CD4-positive, alpha-beta T cell treated with Interferon alpha-2 for 1 hour (primary cell): ENCODE measurements at regions not wholly inside any gene's neighbourhood (a gene's known extent, or its start where the extent isn't known, plus 50 kb on each side); places are given as distances from the start of the nearest gene placed in this dataset.
A peak's percentile ranks its signal among the peaks of the same experiment; 100 is the strongest.

Experiments used
- DNase-seq, 2 donors: peaks; one replicate each; pipeline ENCODE4 v3.0.0-alpha.2; 2020 to 2022

DNA sequence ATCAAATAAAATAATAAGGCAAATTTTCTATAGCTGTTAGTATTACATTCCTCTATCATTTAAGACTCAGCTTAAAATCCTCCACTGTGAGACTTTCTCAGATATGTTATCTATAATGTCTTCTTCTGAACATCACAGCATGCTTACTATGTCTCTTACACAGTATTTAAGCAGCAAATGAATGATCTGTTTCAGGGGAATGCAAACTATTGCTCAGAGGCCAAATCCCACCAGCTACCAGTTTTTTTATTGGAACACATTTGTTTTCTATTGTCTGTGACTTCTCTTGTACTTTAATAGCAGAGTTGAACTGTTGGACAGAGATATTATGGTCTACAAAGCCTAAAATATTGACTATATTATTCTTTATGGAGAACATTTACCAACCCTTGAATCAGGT lies 59.6 kb downstream of the C3orf38 start:
- DNase-seq: no peak

DNA sequence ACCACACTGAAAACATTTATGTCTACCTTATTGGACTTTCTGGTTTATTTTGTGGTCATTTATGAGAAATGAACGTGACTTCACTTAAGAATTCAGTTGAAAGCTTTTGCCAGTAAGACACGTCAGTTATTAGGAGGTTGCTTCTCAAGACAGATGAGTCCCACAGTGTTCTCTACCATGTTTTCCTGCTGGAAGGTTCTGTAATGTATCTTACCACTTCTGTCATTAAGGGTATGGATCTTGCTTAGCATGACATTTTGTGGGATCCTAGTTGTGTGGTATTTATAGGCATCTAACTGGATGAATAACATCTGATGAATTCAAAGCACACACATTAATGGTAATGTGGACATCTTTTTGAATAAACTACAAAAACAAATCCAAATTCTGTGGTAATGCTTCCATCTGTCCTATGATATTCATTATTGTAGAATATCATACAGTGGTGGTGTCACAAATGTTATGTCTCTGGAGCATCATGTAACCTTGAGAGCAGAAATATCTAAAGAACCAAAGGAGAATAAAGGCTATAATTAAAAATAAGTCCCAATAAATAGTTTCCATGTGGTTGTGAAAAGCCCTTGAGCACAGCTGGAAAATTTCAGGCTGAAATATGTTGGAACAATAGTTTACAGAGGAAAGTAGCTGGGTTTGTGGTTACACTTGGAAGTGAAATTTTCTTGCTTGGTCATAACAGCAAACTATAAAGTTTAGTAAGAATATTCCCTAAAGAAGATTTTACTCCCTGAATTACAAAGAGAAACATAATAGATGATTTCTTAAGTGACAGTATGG lies 61.5 kb downstream of the C3orf38 start:
- DNase-seq: no peak

DNA sequence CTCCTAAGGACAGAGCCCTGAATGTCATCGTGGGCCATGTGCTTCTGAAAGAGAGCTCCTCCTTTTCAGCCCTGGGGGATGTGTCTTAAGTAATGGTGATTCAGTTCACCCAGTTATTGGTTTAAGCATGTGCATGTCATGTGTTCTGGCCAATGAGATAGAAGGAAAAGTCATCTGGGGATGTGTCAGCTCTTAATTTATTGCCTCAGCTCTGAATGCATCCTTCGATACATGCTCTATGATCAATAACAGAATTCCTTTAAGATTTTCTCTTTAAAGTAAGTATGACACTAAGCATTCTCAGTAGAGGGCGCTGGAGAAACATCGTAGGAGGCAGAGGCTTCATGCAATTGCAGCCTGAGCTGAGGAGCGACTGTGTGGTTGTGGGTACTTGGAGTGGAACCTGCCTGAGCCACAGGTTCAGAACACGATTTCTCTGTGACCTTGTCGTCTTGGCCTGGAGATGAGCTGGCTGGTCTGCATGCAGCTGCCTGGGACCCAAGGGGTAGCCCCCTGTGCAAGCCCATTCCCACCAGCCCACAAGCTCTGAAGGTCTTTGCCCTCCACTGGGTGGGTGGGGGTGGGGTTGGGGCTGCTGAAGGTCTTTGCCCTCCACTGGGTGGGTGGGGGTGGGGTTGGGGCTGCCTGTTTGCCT lies 69.5 kb downstream of the C3orf38 start:
- peak; percentile 6 to 25 for DNase-seq

DNA sequence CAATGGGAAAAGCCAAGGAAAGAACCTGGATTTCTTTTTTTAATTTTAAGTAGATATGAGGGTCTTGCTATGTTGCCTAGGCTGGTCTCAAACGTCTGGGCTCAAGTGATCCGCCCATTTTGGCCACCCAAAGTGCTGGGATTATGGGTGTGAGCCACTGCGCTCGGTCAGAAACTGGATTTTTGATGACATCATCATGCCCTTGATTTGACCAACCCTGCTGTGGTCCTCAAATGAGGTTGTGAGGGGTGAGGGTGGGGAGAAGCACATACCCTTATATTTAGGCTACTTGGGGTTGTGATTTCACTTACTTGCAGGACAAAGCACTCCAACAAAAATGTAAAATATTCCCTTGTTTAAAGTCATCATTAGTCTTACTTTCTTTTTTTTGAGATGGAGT lies 70.4 kb downstream of the C3orf38 start:
- no peak for DNase-seq

DNA sequence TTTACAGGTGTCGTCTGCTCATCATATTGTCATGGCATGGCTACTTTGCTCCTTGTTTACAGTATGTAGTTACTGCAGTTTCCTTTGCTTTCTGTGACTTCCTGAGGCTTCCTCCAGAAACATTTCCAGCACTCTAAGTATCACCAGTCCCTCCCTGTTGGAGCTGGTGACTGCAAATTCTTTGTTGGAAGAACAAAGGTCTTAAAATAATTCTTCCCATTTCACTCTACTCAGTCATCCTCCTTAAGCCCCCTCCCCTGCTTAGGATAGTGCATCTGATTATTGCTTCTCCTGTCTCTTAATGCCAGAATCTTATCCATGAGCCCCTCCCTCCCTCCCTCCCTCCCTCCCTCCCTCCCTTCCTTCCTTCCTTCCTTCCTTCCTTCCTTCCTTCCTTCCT lies 72.0 kb downstream of the C3orf38 start:
- no peak for DNase-seq

DNA sequence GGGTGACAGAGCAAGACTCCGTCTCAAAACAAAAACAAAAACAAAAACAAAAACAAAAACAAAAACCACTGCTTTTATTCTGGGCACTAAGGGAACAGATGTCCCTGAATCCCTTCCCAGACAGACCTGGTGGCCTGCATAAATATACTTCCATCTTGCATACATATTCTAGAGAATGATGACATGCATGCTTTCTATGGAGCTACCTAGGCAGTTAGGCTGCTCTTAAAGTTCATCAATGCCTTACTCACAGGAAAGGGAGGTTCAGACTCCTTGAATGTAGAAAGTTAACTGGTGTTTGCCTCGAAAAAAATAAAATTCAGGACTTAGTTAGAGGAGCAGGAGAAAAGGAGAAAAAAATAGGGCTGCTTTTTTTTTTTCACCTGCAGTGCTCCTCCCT lies 72.6 kb downstream of the C3orf38 start:
- DNase-seq: no peak

DNA sequence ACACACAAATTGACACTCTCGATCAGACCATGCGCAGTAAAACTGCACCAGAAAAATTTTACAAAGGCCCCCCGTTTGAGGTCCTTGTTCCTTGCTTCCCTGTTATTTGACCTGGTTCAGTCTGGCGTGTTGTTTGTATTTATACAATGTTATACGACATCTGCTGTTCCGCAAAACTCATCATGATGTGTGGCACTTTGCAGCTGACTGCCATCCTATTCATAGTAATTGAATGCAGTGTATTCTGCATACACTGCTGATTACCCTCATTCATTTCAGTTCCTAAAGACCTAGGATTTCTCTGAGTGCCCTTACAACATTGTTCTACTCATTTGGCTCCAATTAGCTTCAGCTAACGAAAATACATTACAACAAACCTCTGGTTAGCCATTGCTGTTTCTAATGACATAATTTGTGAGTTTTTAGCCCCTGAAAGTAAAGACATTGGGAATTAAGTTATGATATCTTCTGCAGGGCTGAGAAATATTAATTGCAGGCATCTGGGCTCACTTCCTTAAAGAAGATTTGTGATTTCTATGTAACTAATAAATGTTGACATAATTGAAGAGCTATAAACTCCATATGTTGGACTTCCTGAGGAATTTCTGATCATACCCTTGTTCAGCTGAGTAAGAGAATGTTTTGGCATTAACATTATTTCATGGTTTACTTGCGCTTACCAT lies 75.7 kb downstream of the C3orf38 start:
- no peak for DNase-seq

DNA sequence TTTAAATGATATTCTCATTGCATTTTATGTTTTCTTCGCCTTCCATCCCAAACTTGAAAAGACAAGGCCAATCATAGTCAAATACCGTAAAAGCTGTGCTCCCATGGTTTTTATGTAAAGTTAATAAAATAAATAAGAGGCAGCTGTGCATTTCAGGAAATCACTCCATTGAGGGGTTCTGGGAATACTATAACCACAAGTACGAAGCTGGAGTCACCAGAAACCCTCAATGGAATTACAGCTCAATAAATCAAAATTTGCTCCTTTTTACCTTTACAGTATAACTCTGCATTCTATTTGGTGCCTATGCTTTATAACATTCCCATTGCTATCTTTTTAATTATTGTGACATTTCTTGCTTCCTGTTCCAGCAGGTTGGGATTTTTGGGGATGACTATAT lies 77.2 kb downstream of the C3orf38 start:
- no peak for DNase-seq

DNA sequence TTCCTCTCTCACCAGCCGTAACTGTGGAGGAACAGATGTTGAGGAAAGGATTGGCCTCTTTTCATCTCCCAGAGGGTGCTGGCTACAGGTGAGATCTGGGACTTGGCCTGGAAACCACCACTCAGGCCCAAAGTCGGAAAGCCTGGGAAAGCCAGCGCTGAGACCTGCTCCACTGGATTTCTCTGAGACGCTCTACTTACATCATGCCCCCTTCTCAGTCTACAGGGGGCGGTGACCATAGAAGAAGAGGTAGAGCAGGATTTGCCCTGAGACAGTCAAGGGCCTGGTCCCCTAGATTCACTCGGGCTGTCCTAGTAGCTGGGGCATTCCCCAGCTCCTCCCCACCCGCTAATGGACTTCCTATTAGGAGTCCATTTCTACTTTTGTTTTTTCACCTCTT lies 80.9 kb downstream of the C3orf38 start:
- no peak for DNase-seq

DNA sequence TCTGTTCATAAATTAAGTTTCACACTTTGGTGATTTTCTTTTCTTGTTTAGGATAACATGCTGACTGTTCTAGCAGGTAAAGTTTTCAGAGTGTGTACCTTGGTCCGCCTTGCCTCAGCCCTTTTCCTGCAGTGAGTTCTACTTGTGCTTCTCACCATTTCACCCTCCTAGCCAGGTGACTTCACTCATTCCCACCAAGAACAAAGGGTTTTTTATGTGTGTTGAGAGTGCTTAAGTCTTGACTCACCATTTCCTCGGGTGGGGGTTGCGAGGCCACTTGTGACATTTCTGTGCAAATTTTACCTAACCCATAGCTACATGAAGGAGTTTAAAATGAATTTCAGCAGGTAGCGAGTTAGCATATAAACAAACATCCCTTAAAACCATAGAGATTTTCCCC lies 81.4 kb downstream of the C3orf38 start:
- DNase-seq: no peak

DNA sequence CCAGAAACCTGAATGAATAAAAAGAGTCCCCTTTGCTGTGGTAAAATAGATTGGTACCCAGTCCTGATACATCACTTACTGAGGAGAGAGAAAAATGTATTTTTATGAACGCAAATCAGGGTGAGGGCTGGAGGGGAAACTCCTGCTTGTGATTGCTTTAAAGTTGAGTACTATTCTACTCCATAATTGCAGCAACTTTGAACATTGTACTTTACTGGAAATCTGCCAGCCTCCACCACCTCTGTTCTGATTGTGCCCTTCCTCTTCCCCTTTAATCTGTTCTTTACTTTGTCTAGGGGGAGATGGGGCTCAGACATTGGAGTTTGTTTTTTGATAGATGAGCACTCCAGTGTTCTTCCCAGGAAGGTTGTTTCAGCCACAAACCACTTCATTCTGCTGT lies 81.9 kb downstream of the C3orf38 start:
- no peak for DNase-seq

DNA sequence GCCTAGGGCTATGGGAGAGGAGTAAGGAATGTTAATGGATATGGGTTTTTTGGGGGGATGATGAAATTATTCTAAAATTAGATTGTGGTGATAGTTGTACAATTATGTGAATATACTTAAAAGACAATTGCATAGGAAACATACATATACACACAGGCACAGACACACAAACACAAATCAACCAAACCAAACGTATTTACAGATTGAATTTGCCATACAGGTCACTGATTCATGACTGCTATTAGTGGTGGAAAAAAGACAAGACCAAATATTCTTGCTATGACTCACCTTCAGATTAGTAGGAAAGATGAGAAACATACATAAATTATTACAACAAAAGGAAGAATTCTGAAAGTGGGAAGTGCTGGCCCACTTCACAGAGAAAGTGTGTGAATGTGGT lies 85.3 kb downstream of the C3orf38 start:
- DNase-seq: no peak

DNA sequence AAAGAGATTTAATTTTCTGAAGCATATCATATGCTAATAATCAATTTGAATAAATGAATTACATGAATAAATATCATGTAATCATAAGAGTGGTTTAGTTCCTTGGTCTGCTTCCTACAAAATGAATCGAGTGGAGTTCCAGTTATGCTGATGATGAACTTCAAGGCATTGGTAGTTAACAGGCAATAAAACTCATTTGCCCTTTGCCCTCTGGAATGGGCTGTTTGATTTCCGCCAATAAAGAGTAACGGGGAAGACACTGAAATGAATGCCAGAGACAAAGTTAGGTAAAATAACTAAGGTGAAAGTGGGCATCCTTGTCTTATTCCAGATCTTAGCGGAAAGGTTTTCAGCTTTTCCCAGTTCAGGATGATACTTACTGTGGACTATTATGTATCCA lies 90.1 kb downstream of the C3orf38 start:
- DNase-seq: no peak

DNA sequence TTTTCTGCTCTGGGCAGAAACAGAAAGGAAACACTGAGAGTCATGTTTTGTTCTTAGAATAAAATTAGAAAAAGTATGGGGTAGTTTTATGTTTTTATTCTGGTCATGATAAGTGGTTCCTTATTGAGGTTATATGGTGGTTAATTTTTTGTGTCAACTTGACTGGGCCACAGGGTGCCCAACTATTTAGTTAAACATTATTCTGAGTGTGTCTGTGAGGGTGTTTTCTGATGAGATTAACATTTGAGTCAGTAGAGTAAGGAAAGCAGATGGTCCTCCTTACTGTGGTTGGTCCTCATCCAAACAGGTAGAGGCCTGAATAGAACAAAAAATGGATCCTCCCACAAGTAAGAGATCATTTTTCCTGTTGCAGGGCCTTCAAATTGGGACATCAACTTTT lies 98.9 kb downstream of the C3orf38 start:
- DNase-seq: no peak

DNA sequence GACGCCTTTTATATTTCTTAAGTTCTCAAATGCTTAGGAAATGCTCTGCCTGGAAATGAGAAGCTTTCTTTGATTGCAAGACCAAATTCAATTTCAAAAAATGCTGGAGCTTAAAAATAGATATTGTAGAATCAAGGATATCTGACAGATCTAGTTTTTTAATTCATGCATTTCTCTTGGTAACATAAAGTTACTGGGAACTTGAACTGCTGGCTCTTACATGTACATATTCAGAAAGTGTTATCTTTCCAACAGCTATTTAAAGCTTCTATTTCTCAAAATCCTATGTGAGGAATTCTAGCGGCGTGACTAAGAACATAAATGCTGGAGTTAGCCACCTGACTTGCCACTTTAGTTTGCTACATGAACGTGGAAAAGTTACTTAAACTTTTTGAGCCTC lies 109.3 kb downstream of the C3orf38 start:
- no peak for DNase-seq

DNA sequence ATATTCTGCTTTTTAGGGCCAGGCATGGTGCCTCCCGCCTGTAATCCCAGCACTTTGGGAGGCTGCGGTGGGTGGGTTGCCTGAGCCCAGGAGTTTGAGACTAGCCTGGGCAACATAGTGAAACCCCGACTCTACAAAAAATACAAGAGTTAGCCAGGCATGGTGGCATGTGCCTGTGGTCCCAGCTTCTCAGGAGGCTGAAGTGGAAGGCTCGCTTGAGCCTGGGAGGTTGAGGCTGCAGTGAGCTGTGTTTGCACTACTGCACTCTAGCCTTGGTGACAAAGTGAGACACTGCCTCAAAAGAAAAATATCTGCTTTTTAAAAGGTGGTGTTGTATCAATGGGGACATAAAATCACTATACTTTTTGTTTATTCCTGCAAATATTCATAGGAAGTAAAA lies 112.8 kb downstream of the C3orf38 start:
- DNase-seq: no peak

DNA sequence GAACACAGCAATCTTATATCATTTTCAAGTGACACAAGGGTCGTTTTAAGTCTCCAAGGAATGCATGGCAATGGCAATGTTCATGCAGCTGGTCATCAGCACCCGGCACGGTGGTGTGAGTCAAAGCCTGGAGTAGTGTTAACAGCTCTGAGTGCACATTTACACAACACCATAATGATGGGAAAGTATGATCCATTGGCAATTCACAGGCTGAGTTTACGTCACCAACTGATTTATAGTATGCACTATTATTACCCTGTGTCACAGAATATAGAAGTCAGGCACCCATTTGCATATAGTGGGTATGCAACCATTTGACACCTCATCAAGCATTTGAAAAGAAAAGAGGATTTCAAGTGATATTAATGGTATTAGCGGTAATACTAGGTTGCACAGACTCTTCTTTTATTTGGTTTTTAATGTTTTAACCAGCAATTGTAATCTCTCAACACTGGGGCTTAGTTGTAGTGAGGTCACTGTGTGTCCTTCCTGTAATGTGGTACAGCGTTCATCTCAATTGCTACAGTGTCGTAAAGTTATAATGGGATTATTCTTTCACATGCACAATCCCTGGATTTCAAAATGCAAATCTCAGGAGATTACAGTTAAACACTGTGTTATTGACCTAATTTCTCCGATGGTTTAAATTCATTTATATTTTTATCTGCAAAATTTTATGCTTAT lies 113.8 kb downstream of the C3orf38 start:
- DNase-seq: no peak

DNA sequence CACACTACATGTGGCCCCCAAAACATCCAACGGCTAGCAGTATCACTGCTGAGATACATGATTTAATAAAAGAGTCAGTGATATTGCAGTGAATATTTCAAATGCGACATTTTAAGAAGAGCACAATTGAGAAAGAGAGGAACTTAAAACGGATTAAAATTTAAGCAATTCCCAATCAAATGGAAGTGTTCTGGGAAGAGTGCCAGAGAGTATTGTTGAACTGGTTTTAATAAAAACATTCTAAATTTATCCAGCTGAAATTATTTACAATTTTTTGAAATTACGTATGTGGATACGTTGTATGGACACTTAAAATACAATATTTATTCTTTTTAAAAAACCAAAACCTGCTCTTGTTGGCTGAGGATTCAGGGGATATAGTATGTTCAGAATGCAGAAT lies 117.7 kb downstream of the C3orf38 start:
- no peak for DNase-seq

DNA sequence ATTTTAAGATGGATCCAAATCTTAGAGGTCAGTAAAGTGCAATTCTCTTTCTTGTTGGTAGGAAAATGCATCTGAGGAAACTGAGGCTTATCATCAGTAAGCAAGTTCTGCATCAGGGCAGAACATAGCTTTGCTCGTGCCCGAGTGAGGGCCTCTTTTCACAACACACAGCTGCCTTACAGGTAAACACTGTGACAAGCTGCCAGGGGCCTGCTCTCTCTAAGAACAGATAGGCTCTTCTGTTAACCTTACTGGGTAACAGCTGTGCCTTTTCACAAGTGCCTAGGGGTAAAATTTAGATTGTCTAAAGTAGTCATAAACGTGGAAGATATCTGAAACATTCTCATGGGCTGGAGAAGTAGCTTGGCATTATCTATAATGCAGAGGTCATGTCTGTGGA lies 118.1 kb downstream of the C3orf38 start:
- DNase-seq: no peak

DNA sequence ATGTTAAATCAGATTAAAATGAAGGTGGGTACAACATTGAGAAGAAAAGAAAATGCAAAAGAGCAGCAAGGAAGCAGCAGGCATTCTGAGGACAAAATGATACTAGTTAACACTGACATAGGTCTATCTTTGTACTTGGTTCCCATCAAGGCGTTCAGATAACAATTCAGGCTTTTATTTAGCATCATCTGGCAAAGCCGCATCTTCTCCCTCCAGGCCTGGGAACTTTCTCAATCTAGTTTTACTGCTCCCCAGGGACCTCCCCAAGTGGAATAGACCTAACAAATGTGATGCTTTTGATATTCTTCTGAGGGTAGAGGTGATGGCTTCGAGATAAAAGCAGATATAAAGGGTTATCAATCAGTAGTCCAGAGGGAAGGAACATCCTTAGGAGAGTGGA lies 130.6 kb downstream of the C3orf38 start:
- no peak for DNase-seq

DNA sequence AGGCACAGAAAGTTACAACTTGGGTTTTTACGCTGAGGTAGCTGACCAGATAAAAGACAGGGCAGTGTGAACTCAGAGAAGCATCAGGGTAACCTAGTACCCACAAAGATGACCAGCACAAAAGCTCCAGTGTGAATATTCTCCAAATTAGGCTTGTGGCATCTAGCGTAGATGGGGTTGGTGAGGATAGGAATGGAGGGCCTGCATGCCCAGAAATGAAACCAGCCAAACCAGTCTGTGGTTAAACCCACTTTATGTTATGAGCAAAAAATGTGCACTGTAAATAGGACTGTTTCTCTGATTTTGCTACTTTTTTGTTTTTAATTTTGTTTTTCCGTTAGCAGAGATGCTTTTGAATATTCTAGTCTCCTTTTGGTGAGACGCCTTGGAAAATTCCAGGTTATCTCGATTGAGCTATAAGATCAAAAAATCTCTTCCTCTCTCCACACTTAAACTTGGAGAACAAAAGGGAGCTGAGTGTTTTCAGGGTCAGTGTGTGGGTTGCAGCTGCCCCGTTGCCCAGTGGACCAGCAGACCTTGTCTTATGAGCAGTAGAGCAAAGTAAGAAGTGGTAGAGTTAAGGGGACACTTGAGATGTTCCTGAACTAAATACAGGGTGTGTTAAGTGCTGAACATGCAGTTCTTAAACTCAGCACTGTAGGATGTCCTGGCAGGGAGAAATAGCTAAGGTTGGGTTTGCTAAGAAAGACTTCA lies 132.9 kb downstream of the C3orf38 start:
- no peak for DNase-seq

DNA sequence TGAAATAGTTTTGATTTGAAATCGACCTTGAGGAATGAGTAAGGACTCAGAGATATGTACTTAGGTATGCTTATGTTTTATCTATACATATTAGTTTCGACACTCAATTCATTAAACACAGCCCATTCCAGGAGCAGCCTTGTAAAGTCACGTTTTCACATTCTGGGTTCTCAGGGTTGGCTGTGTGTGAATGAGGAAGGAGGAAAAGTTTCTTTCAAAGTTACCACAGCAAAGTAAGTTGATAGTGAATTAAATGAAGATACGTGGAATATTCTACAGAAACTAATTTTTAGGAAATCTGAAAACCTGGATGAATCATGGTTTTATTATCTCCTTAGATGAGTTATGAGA lies 133.5 kb downstream of the C3orf38 start:
- no peak for DNase-seq

DNA sequence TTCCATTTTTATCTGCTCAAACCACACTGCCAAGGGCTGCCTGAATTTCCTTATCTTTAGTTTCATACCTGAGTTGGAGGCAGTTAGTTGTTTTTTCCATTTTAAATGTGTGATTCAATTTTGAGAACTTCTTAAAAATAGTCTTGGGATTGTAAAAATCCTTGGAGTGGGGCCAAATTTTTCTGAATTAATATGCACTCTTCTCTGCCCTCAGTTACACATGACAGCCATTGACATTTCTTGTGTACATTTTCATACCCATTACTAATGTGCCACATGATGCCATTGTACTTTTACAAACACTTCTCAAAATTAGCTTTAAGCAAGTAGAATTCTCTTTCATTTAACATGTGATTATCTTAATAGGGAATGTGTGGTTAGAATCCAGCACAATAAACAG lies 141.7 kb downstream of the C3orf38 start:
- DNase-seq: no peak
